CD4-positive, alpha-beta memory T cell (primary cell): ENCODE measurements at regions not wholly inside any gene's neighbourhood (a gene's known extent, or its start where the extent isn't known, plus 50 kb on each side); places are given as distances from the start of the nearest gene placed in this dataset.

Source experiments
- CTCF ChIA-PET: fragments of 350-600 bp; sonication (Branson Sonifier 250); formaldehyde crosslinking; loops from one replicate; lab custom pipeline; 2021; ENCODE audit warnings: inconsistent platforms; ENCODE audit not compliant: partially characterized antibody; lab: Charles Lee
- POLR2A ChIA-PET: fragments of 350-600 bp; sonication (Branson Sonifier 250); formaldehyde crosslinking; loops from one replicate; lab custom pipeline; 2021; ENCODE audit not compliant: partially characterized antibody; lab: Charles Lee
- DNase-seq, 5 donors: peaks; one replicate each; pipeline versions ENCODE4 v3.0.0 to v3.0.0-alpha.2; 2020 to 2022; ENCODE audit warnings: mixed read lengths in 1 of 5
- H3K27ac ChIP-seq: one replicate; pipeline ENCODE4 v1.7.0; 2013; ENCODE audit warnings: low read depth, low read length
- H3K27me3 ChIP-seq: 2 replicates; pipeline ENCODE4 v1.7.0; 2013; ENCODE audit warnings: mild to moderate bottlenecking, low read length, moderate library complexity; ENCODE audit not compliant: insufficient read depth
- H3K36me3 ChIP-seq: 2 replicates; pipeline ENCODE4 v1.7.0; 2013; ENCODE audit warnings: mild to moderate bottlenecking, low read length, moderate library complexity; ENCODE audit not compliant: insufficient read depth
- H3K4me1 ChIP-seq: 2 replicates; pipeline ENCODE4 v1.7.0; 2013; ENCODE audit warnings: mild to moderate bottlenecking, low read length, moderate library complexity; ENCODE audit not compliant: insufficient read depth
- H3K4me3 ChIP-seq, 2 donors: one replicate each; pipeline ENCODE4 v1.7.0; 2013; ENCODE audit warnings: low read length in 2 of 2, mild to moderate bottlenecking in 1 of 2
- H3K9me3 ChIP-seq, 2 donors: one replicate each; pipeline ENCODE4 v1.7.0; 2013; ENCODE audit warnings: low read length in 2 of 2, control low read depth in 1 of 2; ENCODE audit not compliant: control insufficient read depth in 1 of 2
- H3K27ac Mint-ChIP-seq, 7 donors: one replicate each; pipeline ENCODE4 v1.8.0; 2020 to 2021; ENCODE audit warnings: mixed read lengths in 7 of 7, mild to moderate bottlenecking in 6 of 7, inconsistent platforms in 3 of 7, moderate library complexity in 3 of 7
- H3K27me3 Mint-ChIP-seq, 2 donors: one replicate each; pipeline ENCODE4 v1.8.0; 2020 to 2021; ENCODE audit warnings: mixed read lengths in 2 of 2
- H3K36me3 Mint-ChIP-seq, 2 donors: one replicate each; pipeline ENCODE4 v1.8.0; 2020 to 2021; ENCODE audit warnings: mixed read lengths in 2 of 2, inconsistent platforms in 1 of 2, mild to moderate bottlenecking in 1 of 2
- H3K4me1 Mint-ChIP-seq, 4 donors: one replicate each; pipeline ENCODE4 v1.8.0; 2020 to 2021; ENCODE audit warnings: mixed read lengths in 4 of 4, mild to moderate bottlenecking in 1 of 4
- H3K4me3 Mint-ChIP-seq, 8 donors: one replicate each; pipeline ENCODE4 v1.8.0; 2020 to 2021; ENCODE audit warnings: mixed read lengths in 8 of 8, mild to moderate bottlenecking in 7 of 8, moderate library complexity in 6 of 8, inconsistent platforms in 3 of 8
- H3K9me3 Mint-ChIP-seq, 8 donors: one replicate each; pipeline ENCODE4 v1.8.0; 2020 to 2021; ENCODE audit warnings: mixed read lengths in 8 of 8, mild to moderate bottlenecking in 5 of 8, inconsistent platforms in 3 of 8, moderate library complexity in 1 of 8
- intact Hi-C: fragments of 100-400 bp; cut with micrococcal nuclease; formaldehyde crosslinking; loops from one replicate; pipeline ENCODE4 v1.15.1; 2023

- Histone ChIP-seq H3K9me3 (no peaks in the 10 kb centered on the region), H3K4me1 (no peaks in the 10 kb centered on the region), H3K36me3 (no peaks in the 10 kb centered on the region), H3K4me3 (no peak overlapping the region), H3K27ac (no peak overlapping the region), H3K27me3 (no peaks in the 10 kb centered on the region)
- Mint-ChIP-seq H3K9me3 (peaks cover 0 to 6% (median 3%) of the 10 kb centered on the region in 8 donors), H3K4me1 (no peaks in the 10 kb centered on the region), H3K4me3 (no peak overlapping the region), H3K27ac (no peak overlapping the region), H3K36me3 (no peaks in the 10 kb centered on the region), H3K27me3 (peaks cover 2 to 7% of the 10 kb centered on the region in 2 donors)
- DNase-seq, result no peak
- POLR2A ChIA-PET, result no interaction called here
- intact Hi-C loops, result no loop called here
- CTCF ChIA-PET, result no interaction called here
Observed at GRCh38 chr13:34748596-34748995, 193.5 kb upstream of the NBEA start.

GRCh38 chr13:34749046-34749445 lies 193.0 kb upstream of the NBEA start:
- Mint-ChIP-seq H3K4me1 (no peaks in the 10 kb centered on the region), H3K9me3 (peaks cover 0 to 6% (median 3%) of the 10 kb centered on the region in 8 donors), H3K4me3 (no peak overlapping the region), H3K27me3 (peaks cover 2 to 7% of the 10 kb centered on the region in 2 donors), H3K27ac (no peak overlapping the region), H3K36me3 (no peaks in the 10 kb centered on the region)
- POLR2A ChIA-PET, result no interaction called here
- no peaks in the 10 kb centered on the region for H3K4me1 ChIP-seq
- no peaks in the 10 kb centered on the region for H3K9me3 ChIP-seq
- CTCF ChIA-PET, result no interaction called here
- no peak for DNase-seq
- no peaks in the 10 kb centered on the region for H3K36me3 ChIP-seq
- intact Hi-C loops, result no loop called here
- H3K27me3 ChIP-seq, result no peaks in the 10 kb centered on the region
- no peak overlapping the region for H3K4me3 ChIP-seq
- no peak overlapping the region for H3K27ac ChIP-seq

GRCh38 chr13:34750078-34750931 lies 191.8 kb upstream of the NBEA start:
- no peaks in the 10 kb centered on the region for H3K4me1 Mint-ChIP-seq
- H3K36me3 ChIP-seq, result no peaks in the 10 kb centered on the region
- H3K27me3 ChIP-seq, result no peaks in the 10 kb centered on the region
- intact Hi-C loops, result no loop called here
- H3K27ac Mint-ChIP-seq, result no peak overlapping the region
- DNase-seq, result no peak
- ChIA-PET POLR2A (no interaction called here), CTCF (no interaction called here)
- H3K4me3 Mint-ChIP-seq, result no peak overlapping the region
- H3K36me3 Mint-ChIP-seq, result no peaks in the 10 kb centered on the region
- no peak overlapping the region for H3K27ac ChIP-seq
- H3K4me3 ChIP-seq, result no peak overlapping the region
- H3K27me3 Mint-ChIP-seq, result peaks cover 2 to 7% of the 10 kb centered on the region in 2 donors
- peaks cover 0 to 6% (median 1%) of the 10 kb centered on the region in 8 donors for H3K9me3 Mint-ChIP-seq
- H3K4me1 ChIP-seq, result no peaks in the 10 kb centered on the region
- H3K9me3 ChIP-seq, result no peaks in the 10 kb centered on the region

- peaks cover 0 to 4% (median 0%) of the 10 kb centered on the region in 8 donors for H3K9me3 Mint-ChIP-seq
- ChIA-PET POLR2A (no interaction called here), CTCF (no interaction called here)
- H3K36me3 Mint-ChIP-seq, result no peaks in the 10 kb centered on the region
- H3K4me1 Mint-ChIP-seq, result no peaks in the 10 kb centered on the region
- no peaks in the 10 kb centered on the region for H3K9me3 ChIP-seq
- H3K4me3 Mint-ChIP-seq, result no peak overlapping the region
- H3K27ac Mint-ChIP-seq, result no peak overlapping the region
- H3K36me3 ChIP-seq, result no peaks in the 10 kb centered on the region
- no peak overlapping the region for H3K27ac ChIP-seq
- no peaks in the 10 kb centered on the region for H3K27me3 ChIP-seq
- intact Hi-C loops, result no loop called here
- H3K4me1 ChIP-seq, result no peaks in the 10 kb centered on the region
- no peak for DNase-seq
- H3K27me3 Mint-ChIP-seq, result peaks cover 2 to 7% of the 10 kb centered on the region in 2 donors
- H3K4me3 ChIP-seq, result no peak overlapping the region
Observed at GRCh38 chr13:34751044-34751443, 191.0 kb upstream of the NBEA start.

GRCh38 chr13:34751492-34751891 lies 190.6 kb upstream of the NBEA start:
- intact Hi-C loops, result no loop called here
- no peaks in the 10 kb centered on the region for H3K4me1 Mint-ChIP-seq
- Histone ChIP-seq H3K4me1 (no peaks in the 10 kb centered on the region), H3K9me3 (no peaks in the 10 kb centered on the region), H3K4me3 (no peak overlapping the region), H3K27ac (no peak overlapping the region), H3K27me3 (no peaks in the 10 kb centered on the region), H3K36me3 (no peaks in the 10 kb centered on the region)
- H3K4me3 Mint-ChIP-seq, result no peak overlapping the region
- POLR2A ChIA-PET, result no interaction called here
- peaks cover 0 to 4% (median 0%) of the 10 kb centered on the region in 8 donors for H3K9me3 Mint-ChIP-seq
- CTCF ChIA-PET, result no interaction called here
- no peaks in the 10 kb centered on the region for H3K36me3 Mint-ChIP-seq
- peaks cover 2 to 7% of the 10 kb centered on the region in 2 donors for H3K27me3 Mint-ChIP-seq
- no peak for DNase-seq
- H3K27ac Mint-ChIP-seq, result no peak overlapping the region

- POLR2A ChIA-PET, result no interaction called here
Observed at GRCh38 chr13:34752283-34752960, 189.6 kb upstream of the NBEA start.

GRCh38 chr13:34756136-34756535 lies 185.9 kb upstream of the NBEA start:
- Mint-ChIP-seq H3K36me3 (no peaks in the 10 kb centered on the region), H3K27me3 (peaks cover 0 to 2% of the 10 kb centered on the region in 2 donors), H3K9me3 (peaks cover 0 to 6% (median 0%) of the 10 kb centered on the region in 8 donors), H3K27ac (no peak overlapping the region), H3K4me3 (no peak overlapping the region), H3K4me1 (no peaks in the 10 kb centered on the region)
- intact Hi-C loops, result no loop called here
- Histone ChIP-seq H3K9me3 (no peaks in the 10 kb centered on the region), H3K4me3 (no peak overlapping the region), H3K36me3 (no peaks in the 10 kb centered on the region), H3K27me3 (no peaks in the 10 kb centered on the region), H3K27ac (no peak overlapping the region), H3K4me1 (no peaks in the 10 kb centered on the region)
- DNase-seq, result no peak
- ChIA-PET POLR2A (no interaction called here), CTCF (no interaction called here)

More at GRCh38 chr13:34752283-34752960, 189.6 kb upstream of the NBEA start:
- CTCF ChIA-PET, result no interaction called here
- Mint-ChIP-seq H3K27ac (no peak overlapping the region), H3K4me3 (no peak overlapping the region), H3K27me3 (peaks cover 2 to 7% of the 10 kb centered on the region in 2 donors), H3K4me1 (no peaks in the 10 kb centered on the region), H3K9me3 (peaks cover 0 to 4% (median 0%) of the 10 kb centered on the region in 8 donors), H3K36me3 (no peaks in the 10 kb centered on the region)
- no peak for DNase-seq
- no peak overlapping the region for H3K27ac ChIP-seq
- intact Hi-C loops, result no loop called here
- no peak overlapping the region for H3K4me3 ChIP-seq
- no peaks in the 10 kb centered on the region for H3K4me1 ChIP-seq
- no peaks in the 10 kb centered on the region for H3K9me3 ChIP-seq
- H3K27me3 ChIP-seq, result no peaks in the 10 kb centered on the region
- no peaks in the 10 kb centered on the region for H3K36me3 ChIP-seq
